HCT116 (cell line): ENCODE measurements at regions not wholly inside any gene's neighbourhood (a gene's known extent, or its start where the extent isn't known, plus 50 kb on each side); places are given as distances from the start of the nearest gene placed in this dataset.

Source experiments
- CTCF ChIP-seq, 3 experiments: fragments of 200-600 bp in 1 of 3; sonication (generic) in 1 of 3; IDR thresholded peaks in 2 of 3; conservative IDR thresholded peaks in 1 of 3; 2 replicates each; pipeline ENCODE4 v1.5.1; 2012 to 2017; ENCODE audit warnings: low read depth in 2 of 3, low read length in 2 of 3, antibody characterized with exemption in 1 of 3, borderline replicate concordance in 1 of 3, control low read depth in 1 of 3, mild to moderate bottlenecking in 1 of 3, mixed read lengths in 1 of 3, mixed run types in 1 of 3, moderate library complexity in 1 of 3; ENCODE audit not compliant: insufficient read depth in 1 of 3
- ELF1 ChIP-seq: IDR thresholded peaks from 2 replicates; pipeline ENCODE4 v1.6.1; 2012; ENCODE audit warnings: low read depth, borderline replicate concordance
- POLR2A ChIP-seq: IDR thresholded peaks from 2 replicates; pipeline ENCODE4 v1.7.0; 2011; ENCODE audit warnings: borderline replicate concordance; ENCODE audit not compliant: insufficient read depth, insufficient read length; ENCODE audit errors: extremely low read depth
- POLR2AphosphoS5 ChIP-seq: IDR thresholded peaks from 2 replicates; pipeline ENCODE4 v1.6.1; 2011; ENCODE audit warnings: mild to moderate bottlenecking, low read depth, low read length, moderate library complexity
- RAD21 ChIP-seq: IDR thresholded peaks from 2 replicates; pipeline ENCODE4 v1.6.1; 2012; ENCODE audit warnings: low read depth, mild to moderate bottlenecking
- SRF ChIP-seq: IDR thresholded peaks from 2 replicates; pipeline ENCODE4 v1.6.1; 2012; ENCODE audit warnings: low read depth
- ZBTB33 ChIP-seq: IDR thresholded peaks from 2 replicates; pipeline ENCODE4 v1.6.1; 2011; ENCODE audit warnings: mild to moderate bottlenecking, low read length, moderate library complexity; ENCODE audit not compliant: insufficient replicate concordance; ENCODE audit errors: extremely low read depth
- ZNF274 ChIP-seq: fragments of 200-500 bp; sonication (Bioruptor generic); IDR thresholded peaks from 2 replicates; pipeline ENCODE4 v1.6.1; 2014; ENCODE audit warnings: mild to moderate bottlenecking, low read depth, low read length, inconsistent platforms

GRCh38 chr2:58569475-58570185 lies 328.5 kb upstream of the FANCL start:
- TF ChIP-seq CTCF (IDR thresholded peaks at IDR 0.05 in 2 of 3, conservative IDR thresholded peaks at IDR 0.05 in 1 of 3; ENCODE audit: borderline replicate concordance in 1 of 3, insufficient read depth in 1 of 3, low read depth in 2 of 3, low read length in 2 of 3) (no peak), SRF (no peak), ZBTB33 (no peak), POLR2A (no peak), POLR2AphosphoS5 (no peak), ZNF274 (no peak), RAD21 (no peak), ELF1 (no peak)
